ENCODE measurements at regions not wholly inside any gene's neighbourhood (a gene's known extent, or its start where the extent isn't known, plus 50 kb on each side); places are given as distances from the start of the nearest gene placed in this dataset.

- Histone ChIP-seq H3K14ac (ENCODE audit: insufficient read length) (no peak overlapping the region), H3K27me3 (replicated peaks in 1 of 4; ENCODE audit: control insufficient read depth in 3 of 4, extremely low read depth in 1 of 4, insufficient read depth in 3 of 4, low read length in 3 of 4) (no peaks in the 10 kb centered on the region), H3K4me3 (ENCODE audit: extremely low read depth in 1 of 4, insufficient read depth in 2 of 4, low read depth in 3 of 4, low read length in 4 of 4) (no peak overlapping the region), H4K8ac (ENCODE audit: extremely low read depth, insufficient read depth, low read length) (no peak overlapping the region), H3K4me2 (ENCODE audit: insufficient read depth in 1 of 2, low read depth in 2 of 2, low read length in 2 of 2) (no peak overlapping the region), H3K4me1 (replicated peaks in 1 of 4; ENCODE audit: control insufficient read depth in 3 of 4, insufficient read depth in 4 of 4, low read length in 3 of 4) (peaks cover 10 to 44% (median 32%) of the 10 kb centered on the region in 4 experiments; a peak in 6 of 7 replicates), H4K91ac (replicated peaks; ENCODE audit: insufficient read length, low read length) (peak overlapping the region; percentile 44), H4K20me1 (replicated peaks in 1 of 2; ENCODE audit: control insufficient read depth in 1 of 2, insufficient read depth in 2 of 2, low read length in 2 of 2) (no peaks in the 10 kb centered on the region), H3K4ac (replicated peaks; ENCODE audit: insufficient read length, low read depth, low read length) (peak overlapping the region; percentile 19), H2BK5ac (ENCODE audit: low read depth, low read length) (peak overlapping the region; percentile 28; the same call in 1 of the 2 replicates), H3K9ac (replicated peaks in 1 of 4; ENCODE audit: extremely low read depth in 1 of 4, low read depth in 3 of 4, low read length in 3 of 4) (no peak overlapping the region), H3K56ac (replicated peaks; ENCODE audit: insufficient read length, low read depth, low read length) (no peak overlapping the region), H2AFZ (ENCODE audit: low read length) (no peak overlapping the region), H3K36me3 (ENCODE audit: control insufficient read depth in 2 of 4, insufficient read depth in 4 of 4, low read length in 3 of 4) (no peaks in the 10 kb centered on the region), H3K79me1 (ENCODE audit: low read depth, low read length) (no peaks in the 10 kb centered on the region), H2BK15ac (ENCODE audit: low read length) (no peak overlapping the region), H3K23me2 (ENCODE audit: low read depth, low read length) (no peaks in the 10 kb centered on the region), H3K79me2 (ENCODE audit: control insufficient read depth in 1 of 2, insufficient read depth in 2 of 2, low read length in 2 of 2) (no peaks in the 10 kb centered on the region), H2BK12ac (ENCODE audit: low read depth, low read length) (peak overlapping the region; percentile 55; the same call in 1 of the 2 replicates), H3K23ac (ENCODE audit: insufficient read length) (no peak overlapping the region), H3K9me3 (ENCODE audit: insufficient read depth in 2 of 2, low read depth in 1 of 2, low read length in 1 of 2) (no peaks in the 10 kb centered on the region), H2AK5ac (ENCODE audit: low read depth, low read length) (no peak overlapping the region), H3K18ac (ENCODE audit: extremely low read depth, low read length) (peak overlapping the region; percentile 82; the same call in 1 of the 2 replicates), H2BK20ac (ENCODE audit: low read length) (peak overlapping the region; percentile 96), H3K27ac (ENCODE audit: low read depth, low read length) (no peak overlapping the region), H4K5ac (ENCODE audit: insufficient read length, low read depth, low read length) (no peak overlapping the region), H2BK120ac (replicated peaks; ENCODE audit: low read depth, low read length) (peak overlapping the region; percentile 35)
- DNase-seq (ENCODE audit: low read depth in 1 of 2, low spot score in 2 of 2) (no peak), FAIRE-seq (no peak)
- POLR2A ChIA-PET (ENCODE audit: partially characterized antibody): no interaction called here
- 80% methylated on average over 6 of the region's 6 CpGs; no CpG with 5 or more reads in 1 of the 2 experiments for whole genome bisulfite sequencing, 2 experiments (ENCODE audit: extremely low coverage in 1 of 2, insufficient coverage in 1 of 2, insufficient read length in 1 of 2, insufficient replicate concordance in 2 of 2, low coverage in 1 of 2, low lambda C conversion rate in 2 of 2, missing lambda C conversion rate in 1 of 2)
- CTCF ChIA-PET (ENCODE audit: partially characterized antibody): no interaction called here
- no peak for TF ChIP-seq ATF3 (IDR thresholded peaks at IDR 0.05; ENCODE audit: insufficient read depth, low read depth, low read length)
- TF ChIP-seq KDM5A (IDR thresholded peaks at IDR 0.05; ENCODE audit: low read length): no peak
These were observed 221.9 kb upstream of the FGGY start for GRCh38 chr1:59075021-59075420.

Measured in H1 (cell line).